CD4-positive, CD25-positive, alpha-beta regulatory T cell (primary cell): ENCODE measurements at regions not wholly inside any gene's neighbourhood (a gene's known extent, or its start where the extent isn't known, plus 50 kb on each side); places are given as distances from the start of the nearest gene placed in this dataset.

ENCODE experiments used
- ATAC-seq, 2 donors: fragments of 150-1000 bp; cut with Tn5 transposase; one replicate each; pipeline ENCODE4 v1.10.0; 2021; ENCODE audit warnings: low read depth in 2 of 2, moderate number of reproducible peaks in 2 of 2, moderate library complexity in 1 of 2
- DNase-seq, 3 donors: peaks; one replicate each; pipeline versions ENCODE4 v3.0.0 to v3.0.0-alpha.2; 2012 to 2022; ENCODE audit warnings: mixed read lengths in 1 of 3
- H3K27ac ChIP-seq: one replicate; pipeline ENCODE4 v1.7.0; 2013; ENCODE audit warnings: mild to moderate bottlenecking, low read length; ENCODE audit not compliant: insufficient read depth, poor library complexity, severe bottlenecking
- H3K27me3 ChIP-seq: one replicate; pipeline ENCODE4 v1.7.0; 2013; ENCODE audit warnings: low read length; ENCODE audit not compliant: control insufficient read depth, insufficient read depth
- H3K36me3 ChIP-seq: one replicate; pipeline ENCODE4 v1.7.0; 2013; ENCODE audit warnings: mild to moderate bottlenecking, low read length, moderate library complexity; ENCODE audit not compliant: control insufficient read depth, insufficient read depth
- H3K4me1 ChIP-seq: 2 replicates; pipeline ENCODE4 v1.7.0; 2013; ENCODE audit warnings: mild to moderate bottlenecking, low read length; ENCODE audit not compliant: insufficient read depth, control insufficient read depth, poor library complexity, severe bottlenecking
- H3K4me3 ChIP-seq: one replicate; pipeline ENCODE4 v1.7.0; 2013; ENCODE audit warnings: low read depth, mild to moderate bottlenecking, low read length, moderate library complexity
- H3K9me3 ChIP-seq, 2 experiments: 1 replicate in 1 of 2; 2 replicates in 1 of 2; pipeline ENCODE4 v1.7.0; 2013; ENCODE audit warnings: low read length in 2 of 2, mild to moderate bottlenecking in 1 of 2, moderate library complexity in 1 of 2; ENCODE audit not compliant: control insufficient read depth in 2 of 2
- H3K27ac Mint-ChIP-seq, 3 donors: one replicate each; pipeline ENCODE4 v1.8.0; 2020 to 2022; ENCODE audit warnings: mild to moderate bottlenecking in 3 of 3, mixed read lengths in 3 of 3, moderate library complexity in 2 of 3
- H3K27me3 Mint-ChIP-seq: one replicate; pipeline ENCODE4 v1.8.0; 2022; ENCODE audit warnings: mild to moderate bottlenecking, mixed read lengths
- H3K36me3 Mint-ChIP-seq: one replicate; pipeline ENCODE4 v1.8.0; 2020; ENCODE audit warnings: mixed read lengths
- H3K4me1 Mint-ChIP-seq, 4 donors: one replicate each; pipeline ENCODE4 v1.8.0; 2020 to 2022; ENCODE audit warnings: mixed read lengths in 4 of 4, mild to moderate bottlenecking in 1 of 4
- H3K4me3 Mint-ChIP-seq, 4 donors: one replicate each; pipeline ENCODE4 v1.8.0; 2020 to 2022; ENCODE audit warnings: mild to moderate bottlenecking in 4 of 4, mixed read lengths in 4 of 4, moderate library complexity in 3 of 4
- H3K9me3 Mint-ChIP-seq, 7 donors: one replicate each; pipeline ENCODE4 v1.8.0; 2020 to 2022; ENCODE audit warnings: mixed read lengths in 7 of 7, mild to moderate bottlenecking in 3 of 7, moderate library complexity in 2 of 7

GRCh38 chr5:30041831-30042385 is 1151.6 kb upstream of the CDH6 start:
- Histone ChIP-seq H3K36me3 (no peaks in the 10 kb centered on the region), H3K27me3 (no peaks in the 10 kb centered on the region), H3K4me1 (no peaks in the 10 kb centered on the region), H3K9me3 (peaks cover 0 to 6% of the 10 kb centered on the region in 2 experiments), H3K27ac (no peak overlapping the region), H3K4me3 (no peak overlapping the region)
- Mint-ChIP-seq H3K9me3 (peaks cover 0 to 19% (median 6%) of the 10 kb centered on the region in 7 donors), H3K4me1 (no peaks in the 10 kb centered on the region), H3K27me3 (no peaks in the 10 kb centered on the region), H3K36me3 (no peaks in the 10 kb centered on the region), H3K27ac (no peak overlapping the region), H3K4me3 (no peak overlapping the region)
- no peak for DNase-seq
- ATAC-seq = no peak

- Mint-ChIP-seq H3K36me3 (no peaks in the 10 kb centered on the region), H3K4me1 (no peaks in the 10 kb centered on the region), H3K9me3 (peaks cover 0 to 15% (median 5%) of the 10 kb centered on the region in 7 donors)
Measured at GRCh38 chr5:30041291-30041690, 1152.2 kb upstream of the CDH6 start.

GRCh38 chr5:30040488-30041118 is 1152.9 kb upstream of the CDH6 start:
- H3K4me1 Mint-ChIP-seq = no peaks in the 10 kb centered on the region

More at GRCh38 chr5:30041291-30041690, 1152.2 kb upstream of the CDH6 start:
- Histone ChIP-seq H3K9me3 (peaks cover 0 to 6% of the 10 kb centered on the region in 2 experiments), H3K4me1 (no peaks in the 10 kb centered on the region), H3K27me3 (no peaks in the 10 kb centered on the region), H3K36me3 (no peaks in the 10 kb centered on the region), H3K27ac (no peak overlapping the region), H3K4me3 (no peak overlapping the region)
- no peak for ATAC-seq
- H3K27me3 Mint-ChIP-seq = no peaks in the 10 kb centered on the region
- no peak for DNase-seq
- no peak overlapping the region for H3K4me3 Mint-ChIP-seq
- no peak overlapping the region for H3K27ac Mint-ChIP-seq

GRCh38 chr5:30039379-30039778 is 1154.1 kb upstream of the CDH6 start:
- Histone ChIP-seq H3K4me3 (no peak overlapping the region), H3K27ac (no peak overlapping the region), H3K27me3 (no peaks in the 10 kb centered on the region), H3K36me3 (no peaks in the 10 kb centered on the region), H3K4me1 (no peaks in the 10 kb centered on the region), H3K9me3 (peaks cover 0 to 7% of the 10 kb centered on the region in 2 experiments)
- Mint-ChIP-seq H3K27me3 (no peaks in the 10 kb centered on the region), H3K36me3 (no peaks in the 10 kb centered on the region), H3K4me1 (no peaks in the 10 kb centered on the region), H3K9me3 (peaks cover 1 to 24% (median 5%) of the 10 kb centered on the region in 7 donors), H3K4me3 (no peak overlapping the region), H3K27ac (no peak overlapping the region)
- ATAC-seq = no peak
- no peak for DNase-seq

More at GRCh38 chr5:30040488-30041118, 1152.9 kb upstream of the CDH6 start:
- no peaks in the 10 kb centered on the region for H3K36me3 Mint-ChIP-seq
- Histone ChIP-seq H3K36me3 (no peaks in the 10 kb centered on the region), H3K27ac (no peak overlapping the region), H3K4me3 (no peak overlapping the region), H3K9me3 (peaks cover 0 to 7% of the 10 kb centered on the region in 2 experiments), H3K27me3 (no peaks in the 10 kb centered on the region), H3K4me1 (no peaks in the 10 kb centered on the region)
- no peaks in the 10 kb centered on the region for H3K27me3 Mint-ChIP-seq
- H3K27ac Mint-ChIP-seq = no peak overlapping the region
- H3K9me3 Mint-ChIP-seq = peaks cover 1 to 21% (median 5%) of the 10 kb centered on the region in 7 donors
- no peak overlapping the region for H3K4me3 Mint-ChIP-seq
- no peak for ATAC-seq
- peak in 1 of 3 donors; percentile 21 for DNase-seq

- no peak for DNase-seq
- Mint-ChIP-seq H3K36me3 (no peaks in the 10 kb centered on the region), H3K27me3 (no peaks in the 10 kb centered on the region), H3K4me1 (no peaks in the 10 kb centered on the region), H3K9me3 (peaks cover 1 to 23% (median 5%) of the 10 kb centered on the region in 7 donors), H3K27ac (no peak overlapping the region), H3K4me3 (no peak overlapping the region)
- no peaks in the 10 kb centered on the region for H3K36me3 ChIP-seq
- no peak overlapping the region for H3K4me3 ChIP-seq
- no peak for ATAC-seq
- H3K27me3 ChIP-seq = no peaks in the 10 kb centered on the region
- H3K4me1 ChIP-seq = no peaks in the 10 kb centered on the region
- H3K27ac ChIP-seq = no peak overlapping the region
- H3K9me3 ChIP-seq = peaks cover 0 to 7% of the 10 kb centered on the region in 2 experiments
Measured at GRCh38 chr5:30034870-30035269, 1158.6 kb upstream of the CDH6 start.

GRCh38 chr5:30030101-30030500 is 1163.4 kb upstream of the CDH6 start:
- H3K27ac ChIP-seq = no peak overlapping the region
- H3K4me1 ChIP-seq = no peaks in the 10 kb centered on the region
- ATAC-seq (no peak), DNase-seq (no peak)
- Mint-ChIP-seq H3K4me3 (no peak overlapping the region), H3K27me3 (no peaks in the 10 kb centered on the region), H3K36me3 (no peaks in the 10 kb centered on the region), H3K9me3 (peaks cover 0 to 19% (median 7%) of the 10 kb centered on the region in 7 donors), H3K4me1 (no peaks in the 10 kb centered on the region), H3K27ac (no peak overlapping the region)
- H3K9me3 ChIP-seq = no peaks in the 10 kb centered on the region
- H3K36me3 ChIP-seq = no peaks in the 10 kb centered on the region
- H3K4me3 ChIP-seq = no peak overlapping the region
- no peaks in the 10 kb centered on the region for H3K27me3 ChIP-seq

- H3K27ac Mint-ChIP-seq = no peak overlapping the region
- no peaks in the 10 kb centered on the region for H3K27me3 Mint-ChIP-seq
- Histone ChIP-seq H3K9me3 (peaks cover 0 to 2% of the 10 kb centered on the region in 2 experiments), H3K27me3 (no peaks in the 10 kb centered on the region), H3K4me1 (no peaks in the 10 kb centered on the region), H3K36me3 (no peaks in the 10 kb centered on the region), H3K4me3 (no peak overlapping the region), H3K27ac (no peak overlapping the region)
- ATAC-seq (no peak), DNase-seq (no peak)
- no peaks in the 10 kb centered on the region for H3K36me3 Mint-ChIP-seq
- peaks cover 2 to 47% (median 10%) of the 10 kb centered on the region in 7 donors for H3K9me3 Mint-ChIP-seq
- no peaks in the 10 kb centered on the region for H3K4me1 Mint-ChIP-seq
- no peak overlapping the region for H3K4me3 Mint-ChIP-seq
Measured at GRCh38 chr5:30001826-30002225, 1191.7 kb upstream of the CDH6 start.

GRCh38 chr5:30000231-30000630 is 1193.3 kb upstream of the CDH6 start:
- H3K4me3 Mint-ChIP-seq = no peak overlapping the region
- DNase-seq (no peak), ATAC-seq (no peak)
- Histone ChIP-seq H3K27ac (no peak overlapping the region), H3K36me3 (no peaks in the 10 kb centered on the region), H3K27me3 (no peaks in the 10 kb centered on the region), H3K9me3 (peaks cover 0 to 2% of the 10 kb centered on the region in 2 experiments), H3K4me1 (no peaks in the 10 kb centered on the region), H3K4me3 (no peak overlapping the region)
- H3K27ac Mint-ChIP-seq = no peak overlapping the region
- H3K36me3 Mint-ChIP-seq = no peaks in the 10 kb centered on the region
- no peaks in the 10 kb centered on the region for H3K4me1 Mint-ChIP-seq
- H3K9me3 Mint-ChIP-seq = peaks cover 3 to 40% (median 10%) of the 10 kb centered on the region in 7 donors
- no peaks in the 10 kb centered on the region for H3K27me3 Mint-ChIP-seq
